Heart left ventricle (tissue), 13 donors: ENCODE measurements at regions not wholly inside any gene's neighbourhood (a gene's known extent, or its start where the extent isn't known, plus 50 kb on each side); places are given as distances from the start of the nearest gene placed in this dataset.

Experiments
- CTCF ChIP-seq, 12 donors: fragments of 200-600 bp; sonication (generic) in 4 of 12; IDR thresholded peaks; one replicate each; pipeline versions ENCODE4 v1.5.0 to v1.8.0; 2018 to 2022; ENCODE audit warnings: antibody characterized with exemption in 12 of 12, mild to moderate bottlenecking in 5 of 12
- POLR2A ChIP-seq, 2 donors: fragments of 450-650 bp; IDR thresholded peaks; one replicate each; pipeline ENCODE4 v1.6.1; 2017; ENCODE audit warnings: antibody characterized with exemption in 2 of 2, mild to moderate bottlenecking in 2 of 2, moderate library complexity in 2 of 2
- donor health status: ischemic (EF 13 %, LVEDD 7.1; RV severe dilation, severe dysfunction).
- donor health status: DM: no; HTN: yes; CAD: no.
- donor health status: DM: no; HTN: no; CAD: no.
- donor health status: ischemic (EF 25% LVEDD 6.9; RV normal size, moderate dysfunction).
- donor health status: ischemic (EF 25% LVEDD 5.7; RV mildly dilated, moderate dysfunction).
- donor health status: ischemic (EF 35%, LVEDD 5.7; RV mildly dilated, moderate dysfunction).
- donor health status: nonischemic (EF 11% LVEDD 7.7; RV severe dilation, severe dysfunction).
- donor health status: DM: yes; HTN: yes; CAD: no.
- donor health status: PGD.
- donor health status: ischemic (EF 29% LVEDD 5.4; RV normal size, mild dysfunction).
- donor health status: nonischemic (EF 23%, LVEDD 6.1; RV moderate dilation, normal function).

GRCh38 chr12:4984971-4985370 lies 58.7 kb upstream of the KCNA5 start:
- no peak for TF ChIP-seq CTCF (IDR thresholded peaks at IDR 0.05)
- TF ChIP-seq POLR2A (IDR thresholded peaks at IDR 0.05), result no peak
